Activated naive CD4-positive, alpha-beta T cell treated with Interleukin-2 at 50 U/mL for 16 hours (primary cell): ENCODE measurements at regions not wholly inside any gene's neighbourhood (a gene's known extent, or its start where the extent isn't known, plus 50 kb on each side); places are given as distances from the start of the nearest gene placed in this dataset.

Experiments used
- DNase-seq: peaks from one replicate; pipeline ENCODE4 v3.0.0-alpha.2; 2020

DNA sequence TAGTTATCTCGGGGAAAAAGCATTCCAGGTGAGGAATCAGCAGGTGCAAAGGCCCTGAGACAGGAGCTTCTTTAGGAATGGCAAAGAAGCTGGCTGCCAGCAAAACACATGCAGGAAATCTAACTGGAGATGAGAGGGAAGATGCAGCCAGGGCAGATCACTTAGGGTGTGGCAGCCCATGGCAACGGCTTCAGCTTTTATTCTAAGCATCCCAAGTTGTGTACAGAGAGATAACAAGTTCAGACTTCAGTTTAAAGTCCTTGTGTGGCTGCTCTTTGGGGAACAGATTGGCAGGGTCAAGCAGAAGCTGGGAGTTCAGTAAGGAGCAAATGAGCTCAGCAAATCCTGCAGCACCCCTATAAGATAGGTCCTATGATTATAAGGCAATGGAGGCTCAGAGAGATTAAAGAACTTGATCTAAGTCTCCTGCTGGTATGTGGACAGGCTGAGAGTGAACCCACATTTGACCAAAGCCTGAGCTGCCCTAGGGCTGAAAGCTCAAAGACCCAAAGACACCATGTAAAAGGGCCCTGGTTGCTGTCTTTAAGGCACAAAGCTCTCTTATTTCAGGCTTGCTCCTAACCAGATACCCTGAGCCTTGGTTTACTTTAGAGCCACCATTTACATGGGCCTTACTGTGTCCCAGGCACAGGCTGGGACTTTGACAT, 466.8 kb downstream of the SOX6 start:
- DNase-seq: no peak

GRCh38 chr11:15890031-15890713, 466.2 kb downstream of the SOX6 start:
- no peak for DNase-seq

- no peak for DNase-seq
Observed at GRCh38 chr11:15893080-15893492, 463.3 kb downstream of the SOX6 start.

- no peak for DNase-seq
Observed at GRCh38 chr11:15896026-15896425, 460.3 kb downstream of the SOX6 start.

GRCh38 chr11:15896530-15896929, 459.8 kb downstream of the SOX6 start:
- no peak for DNase-seq

GRCh38 chr11:15897211-15897960, 459.0 kb downstream of the SOX6 start:
- no peak for DNase-seq

- DNase-seq: no peak
Observed at GRCh38 chr11:15901054-15901453, 455.3 kb downstream of the SOX6 start.

GRCh38 chr11:15901790-15902189, 454.6 kb downstream of the SOX6 start:
- no peak for DNase-seq

- DNase-seq: no peak
Observed at GRCh38 chr11:15903246-15903645, 453.1 kb downstream of the SOX6 start.

GRCh38 chr11:15905366-15906104, 450.8 kb downstream of the SOX6 start:
- no peak for DNase-seq

DNA sequence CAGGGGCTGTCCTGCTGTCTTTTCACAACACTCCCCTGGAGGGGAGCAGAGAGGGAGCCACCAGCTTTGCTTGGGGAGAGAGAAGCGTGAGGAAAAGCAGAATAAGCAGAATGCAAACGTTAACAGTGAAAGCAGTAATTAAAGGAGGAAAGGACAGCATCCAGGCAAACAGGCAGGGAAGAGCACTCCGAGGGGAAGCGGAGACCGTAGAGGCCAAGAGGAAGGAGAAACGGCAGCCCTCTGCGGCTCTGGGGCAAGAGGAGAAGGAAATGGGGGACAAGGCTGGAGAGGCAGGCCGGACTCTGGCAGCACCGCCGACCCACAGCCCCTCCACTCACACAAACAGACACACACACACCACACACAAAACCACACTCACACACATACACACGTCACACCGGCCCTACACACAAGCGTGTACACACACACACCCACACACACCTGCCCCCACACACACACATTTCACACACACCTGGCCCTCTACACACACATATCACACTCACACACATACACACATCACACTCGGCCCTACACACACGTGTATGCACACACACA, 449.8 kb downstream of the SOX6 start:
- no peak for DNase-seq

DNA sequence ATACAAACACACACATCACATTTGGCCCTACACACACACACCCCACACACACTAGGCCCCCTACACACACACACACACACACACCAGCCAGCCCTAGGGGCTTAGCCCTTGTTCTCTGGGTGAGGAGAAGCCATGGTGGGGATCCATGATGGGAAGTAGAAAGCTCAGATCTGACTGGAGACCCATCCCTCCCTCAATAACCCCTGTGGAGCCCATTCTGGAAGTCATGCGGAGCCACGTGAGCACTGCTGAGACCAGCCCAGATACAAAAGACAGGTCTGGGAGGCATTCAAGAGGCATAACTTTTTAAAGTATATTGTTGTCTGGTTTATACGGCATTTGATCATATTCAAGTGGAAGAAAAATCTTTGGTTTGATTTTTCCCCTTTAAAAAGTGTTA, 448.5 kb downstream of the SOX6 start:
- DNase-seq: no peak

DNA sequence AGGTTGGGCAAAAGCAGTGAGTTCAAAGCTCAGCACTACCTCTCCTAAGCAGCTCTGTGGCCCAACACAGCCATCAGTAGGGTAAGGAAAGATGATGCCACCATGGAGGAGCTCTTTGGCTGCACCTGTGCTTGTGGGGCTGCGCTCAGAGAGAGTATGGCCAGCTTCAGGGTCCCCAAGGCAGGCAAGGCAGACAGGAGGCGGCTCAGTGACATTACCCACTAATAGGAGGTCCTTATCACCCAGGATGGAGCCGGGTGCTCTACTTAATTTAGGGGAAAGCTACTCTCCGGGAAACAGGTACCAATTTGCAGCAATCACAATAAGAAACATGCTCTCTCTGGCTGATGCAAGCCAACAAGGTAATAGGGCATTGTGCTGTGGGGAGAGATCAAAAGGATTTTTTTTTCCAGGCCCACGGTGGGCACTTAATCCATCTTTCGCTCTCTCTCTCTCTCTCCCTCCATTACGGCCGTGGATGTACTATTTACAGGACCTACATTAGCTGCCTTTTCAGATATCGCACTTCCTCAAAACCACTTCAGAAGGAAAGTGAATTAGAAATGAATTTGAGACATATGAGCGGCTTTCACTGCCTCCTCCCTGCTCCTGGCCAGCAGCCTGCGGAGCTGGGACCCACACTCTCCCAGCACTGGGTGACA, 446.3 kb downstream of the SOX6 start:
- DNase-seq: no peak

DNA sequence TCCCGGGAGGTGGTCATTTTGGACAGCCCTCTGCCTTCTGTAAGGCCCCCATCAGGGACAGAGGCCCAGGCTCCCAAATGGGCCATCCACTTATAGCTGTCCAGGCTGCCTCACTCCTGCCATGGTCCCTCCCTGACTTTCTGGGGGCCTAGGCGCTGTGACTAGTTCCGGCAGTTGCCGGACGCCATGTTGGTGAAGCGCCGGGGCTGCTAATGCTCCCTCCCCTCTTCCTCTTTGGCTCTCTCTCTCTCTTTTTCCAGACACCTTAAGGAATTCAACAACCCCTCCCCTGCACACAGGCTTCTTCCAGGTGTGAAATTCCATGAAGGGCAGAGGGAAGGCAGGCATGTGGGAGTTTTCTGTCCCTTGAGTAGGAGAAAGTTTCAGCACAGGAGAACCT, 445.6 kb downstream of the SOX6 start:
- DNase-seq: no peak

DNA sequence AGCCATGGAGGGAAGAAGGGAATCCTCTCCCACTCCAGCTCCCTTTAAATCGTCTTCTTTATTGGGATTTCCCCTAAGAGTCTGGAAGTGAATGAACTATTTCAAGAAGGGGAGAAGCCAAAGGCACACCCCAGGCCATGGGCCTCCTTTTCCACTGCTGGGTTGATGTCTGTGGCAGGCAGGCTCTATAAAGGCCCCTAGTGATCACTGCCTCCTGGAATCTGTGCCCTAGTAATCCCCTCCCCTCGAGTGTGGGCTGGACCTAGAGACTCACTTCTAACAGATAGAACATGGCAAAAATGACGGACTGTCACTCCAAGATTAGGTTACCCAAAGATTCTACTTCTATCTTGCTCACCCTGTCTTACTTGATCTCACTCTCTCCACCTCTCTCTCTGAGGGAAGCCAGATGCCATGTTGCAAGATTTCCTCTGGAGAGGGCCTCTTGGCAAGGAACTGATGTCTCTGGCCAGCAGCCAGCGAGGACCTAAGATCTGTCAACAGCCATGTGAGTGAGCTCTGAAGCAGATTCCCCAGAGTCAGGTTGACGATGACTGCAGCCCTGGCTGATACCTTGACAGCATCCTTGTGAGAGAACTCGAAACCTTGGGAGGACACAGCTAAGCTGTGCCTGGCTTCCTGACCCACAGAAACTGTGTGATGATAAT, 444.8 kb downstream of the SOX6 start:
- DNase-seq: no peak

GRCh38 chr11:15912291-15912690, 444.1 kb downstream of the SOX6 start:
- DNase-seq: no peak

GRCh38 chr11:15912825-15913224, 443.5 kb downstream of the SOX6 start:
- DNase-seq: no peak

DNA sequence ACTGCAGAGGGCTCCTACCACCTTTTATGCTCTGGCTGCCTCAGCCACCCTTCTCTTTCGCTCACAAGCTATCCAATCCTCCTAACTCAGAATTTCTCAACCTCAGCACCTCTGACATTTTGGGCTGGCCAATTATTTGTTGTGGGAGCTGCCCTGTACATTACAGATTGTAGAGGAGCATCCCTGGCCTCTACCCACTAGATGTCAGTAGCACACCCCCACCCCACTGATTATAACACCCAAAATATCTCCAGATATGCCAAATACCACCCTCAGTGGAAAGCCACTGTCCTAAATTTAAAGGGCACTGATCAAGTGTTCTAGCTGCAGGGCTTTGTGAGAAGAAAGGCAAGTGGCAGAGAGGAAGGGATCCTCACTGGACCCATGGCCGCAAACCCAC, 443.1 kb downstream of the SOX6 start:
- no peak for DNase-seq
